Stimulated activated memory B cell treated with anti-CD40 and anti-IgM and Interleukin-4, amounts not matched to agents 10 μg/mL and 1 μg/mL and 100 μg/mL, for 72 hours (primary cell): ENCODE measurements at regions not wholly inside any gene's neighbourhood (a gene's known extent, or its start where the extent isn't known, plus 50 kb on each side); places are given as distances from the start of the nearest gene placed in this dataset.

Source experiments
- ATAC-seq: fragments of 150-1000 bp; cut with Tn5 transposase; 2 replicates; pipeline ENCODE4 v1.10.0; 2021
- H3K27ac Mint-ChIP-seq: one replicate; pipeline ENCODE4 v1.8.0; 2022; ENCODE audit warnings: mild to moderate bottlenecking, mixed read lengths
- H3K27me3 Mint-ChIP-seq: one replicate; pipeline ENCODE4 v1.8.0; 2022; ENCODE audit warnings: mixed read lengths
- H3K36me3 Mint-ChIP-seq: one replicate; pipeline ENCODE4 v1.8.0; 2022; ENCODE audit warnings: mixed read lengths
- H3K4me1 Mint-ChIP-seq: one replicate; pipeline ENCODE4 v1.8.0; 2022; ENCODE audit warnings: mixed read lengths
- H3K4me3 Mint-ChIP-seq: one replicate; pipeline ENCODE4 v1.8.0; 2022; ENCODE audit warnings: mild to moderate bottlenecking, moderate library complexity, mixed read lengths
- H3K9me3 Mint-ChIP-seq: one replicate; pipeline ENCODE4 v1.8.0; 2022; ENCODE audit warnings: mixed read lengths

DNA sequence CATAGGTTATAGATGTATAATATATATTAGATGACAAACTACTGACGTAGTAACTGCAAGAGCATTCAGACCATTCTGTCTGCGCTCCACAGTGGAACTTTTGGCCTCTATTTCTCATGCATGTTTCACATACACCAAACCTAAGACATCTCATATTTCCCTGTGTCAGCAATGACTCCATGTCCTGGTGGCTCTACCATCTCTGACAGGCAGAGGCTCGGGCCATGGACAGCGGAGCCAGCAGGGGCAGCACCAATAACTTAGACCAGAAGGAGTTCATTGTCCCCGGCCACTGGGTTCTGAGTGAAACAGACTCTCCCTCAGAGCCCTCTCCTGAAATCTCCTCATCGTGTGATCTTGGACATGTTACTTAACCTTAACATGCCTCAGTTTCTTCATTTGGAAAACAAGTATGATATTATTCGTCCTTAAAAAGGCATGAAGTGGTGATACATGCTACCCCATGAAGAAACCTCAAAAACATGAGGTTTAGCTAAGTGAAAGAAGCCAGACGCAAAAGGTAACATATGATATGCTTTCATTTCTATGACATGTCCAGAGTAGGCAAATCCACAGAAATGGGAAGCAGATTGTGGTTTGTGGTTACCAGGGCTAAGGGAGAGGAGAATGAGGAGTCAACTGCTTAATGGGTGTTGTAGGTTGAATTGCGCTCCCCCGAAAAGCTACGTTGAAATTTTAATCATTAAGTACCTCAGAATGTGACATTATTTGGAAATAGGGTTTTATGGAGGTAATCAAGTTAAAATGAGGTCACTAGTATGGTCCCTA, 564.0 kb upstream of the JARID2 start:
- Mint-ChIP-seq H3K4me3 (no peak overlapping the region), H3K4me1 (peaks cover 6% of the 10 kb centered on the region), H3K27me3 (no peaks in the 10 kb centered on the region), H3K9me3 (no peaks in the 10 kb centered on the region), H3K36me3 (no peaks in the 10 kb centered on the region), H3K27ac (no peak overlapping the region)
- ATAC-seq, result no peak

DNA sequence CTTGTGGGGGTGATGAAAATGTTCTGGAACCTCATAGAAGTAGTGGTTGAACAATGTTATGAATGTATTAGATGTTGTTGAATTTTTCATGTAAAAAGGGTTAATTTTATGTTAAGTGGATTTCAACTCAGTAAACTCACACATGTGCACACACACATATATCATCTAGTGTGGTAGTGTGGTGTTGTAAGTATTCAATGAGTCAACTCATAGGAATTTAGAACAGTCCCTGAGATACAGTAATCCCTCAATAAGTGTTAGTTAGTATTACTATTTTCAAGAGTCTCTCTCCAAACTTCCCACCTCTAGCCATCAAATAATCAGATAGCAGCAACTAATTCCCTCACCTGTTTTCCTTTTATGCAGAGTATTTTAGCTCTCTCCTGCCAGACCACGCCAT, 563.1 kb upstream of the JARID2 start:
- Mint-ChIP-seq H3K27ac (no peak overlapping the region), H3K9me3 (no peaks in the 10 kb centered on the region), H3K4me3 (no peak overlapping the region), H3K4me1 (peaks cover 6% of the 10 kb centered on the region), H3K27me3 (no peaks in the 10 kb centered on the region), H3K36me3 (no peaks in the 10 kb centered on the region)
- ATAC-seq, result no peak

DNA sequence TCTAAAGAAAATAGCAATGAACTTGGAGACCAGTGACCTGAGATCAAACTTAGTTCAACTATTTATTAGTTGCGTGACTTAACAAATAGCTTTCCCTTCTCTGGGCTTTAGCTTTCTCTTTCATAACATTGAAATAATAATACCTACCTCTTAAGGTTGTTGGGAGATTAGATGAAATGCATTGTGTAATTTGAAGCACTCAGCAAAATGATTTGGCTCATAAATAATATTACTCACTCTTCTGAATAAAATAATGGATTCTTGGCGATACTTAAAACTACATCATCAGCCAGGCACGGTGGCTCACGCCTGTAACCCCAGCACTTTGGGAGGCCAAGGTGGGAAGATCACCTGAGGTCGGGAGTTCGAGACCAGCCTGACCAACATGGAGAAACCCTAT, 556.2 kb upstream of the JARID2 start:
- no peaks in the 10 kb centered on the region for H3K27me3 Mint-ChIP-seq
- peak overlapping the region; percentile 58 for H3K27ac Mint-ChIP-seq
- no peaks in the 10 kb centered on the region for H3K9me3 Mint-ChIP-seq

DNA sequence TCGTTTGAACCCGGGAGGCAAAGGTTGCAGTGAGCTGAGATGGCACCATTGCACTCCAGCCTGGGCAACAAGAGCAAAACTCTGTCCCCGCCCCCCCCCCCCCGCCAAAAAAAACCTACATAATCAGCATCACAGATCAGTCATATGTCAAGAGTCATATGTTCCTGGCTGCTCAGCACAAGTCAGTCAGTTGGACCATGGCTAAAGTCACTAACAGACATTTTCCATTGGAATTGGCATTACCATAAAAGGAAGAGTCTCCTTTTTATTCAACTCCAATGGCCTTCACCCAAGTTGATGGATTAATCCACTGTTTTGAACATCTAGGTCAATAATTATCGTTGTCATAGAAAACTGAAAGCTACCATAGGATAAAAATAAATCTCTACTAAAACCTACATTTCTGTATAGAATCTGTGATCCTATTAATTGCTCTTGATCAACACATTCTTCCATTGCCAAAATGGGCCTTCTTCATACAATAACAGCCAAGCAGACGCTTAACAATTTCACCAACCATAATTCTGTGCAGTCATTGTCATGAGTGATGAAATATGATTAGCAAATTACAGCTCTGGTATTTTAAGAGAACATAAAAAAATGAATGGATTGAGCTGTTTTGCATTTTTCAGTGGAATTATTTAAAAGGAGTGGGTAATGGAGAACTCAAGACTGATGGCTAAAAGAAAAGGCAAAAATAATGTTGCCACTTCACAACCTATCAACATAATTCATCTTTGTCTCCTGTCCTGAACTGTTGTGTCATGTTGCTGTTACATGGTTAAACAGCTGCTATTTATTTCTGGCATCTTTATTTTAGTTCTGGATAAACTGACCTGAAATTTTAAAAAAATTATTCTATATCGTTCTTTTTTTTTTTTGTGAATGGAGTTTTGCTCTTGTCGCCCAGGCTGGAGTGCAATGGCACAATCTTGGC, 555.5 kb upstream of the JARID2 start:
- ATAC-seq, result no peak
- Mint-ChIP-seq H3K4me3 (no peak overlapping the region), H3K27ac (no peak overlapping the region), H3K4me1 (peaks cover 12% of the 10 kb centered on the region), H3K36me3 (no peaks in the 10 kb centered on the region), H3K27me3 (no peaks in the 10 kb centered on the region), H3K9me3 (no peaks in the 10 kb centered on the region)

More for the DNA sequence above, 556.2 kb upstream of the JARID2 start:
- H3K4me3 Mint-ChIP-seq, result no peak overlapping the region
- peaks cover 12% of the 10 kb centered on the region for H3K4me1 Mint-ChIP-seq
- ATAC-seq, result no peak
- H3K36me3 Mint-ChIP-seq, result no peaks in the 10 kb centered on the region

DNA sequence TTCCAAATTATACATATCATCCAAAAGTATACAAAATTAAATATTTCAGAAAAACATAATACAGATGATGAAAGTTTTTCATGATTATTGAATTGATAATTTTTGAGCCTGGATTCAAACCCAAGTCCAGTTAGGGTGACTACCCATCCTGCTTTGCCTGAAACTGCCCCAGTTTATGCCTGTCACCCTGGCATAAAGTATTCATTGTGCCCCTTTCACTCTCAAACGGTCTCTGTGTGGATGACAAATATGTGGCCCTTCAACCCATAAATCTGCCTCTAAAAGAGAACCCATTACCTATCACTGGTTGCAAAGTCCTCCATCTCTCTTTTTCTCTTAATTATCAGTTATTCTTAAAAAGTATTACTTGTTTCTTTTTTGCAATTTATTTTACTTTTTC, 553.7 kb upstream of the JARID2 start:
- no peak for ATAC-seq
- H3K27me3 Mint-ChIP-seq, result no peaks in the 10 kb centered on the region
- no peak overlapping the region for H3K27ac Mint-ChIP-seq
- no peaks in the 10 kb centered on the region for H3K9me3 Mint-ChIP-seq
- no peak overlapping the region for H3K4me3 Mint-ChIP-seq
- peaks cover 12% of the 10 kb centered on the region for H3K4me1 Mint-ChIP-seq
- no peaks in the 10 kb centered on the region for H3K36me3 Mint-ChIP-seq

DNA sequence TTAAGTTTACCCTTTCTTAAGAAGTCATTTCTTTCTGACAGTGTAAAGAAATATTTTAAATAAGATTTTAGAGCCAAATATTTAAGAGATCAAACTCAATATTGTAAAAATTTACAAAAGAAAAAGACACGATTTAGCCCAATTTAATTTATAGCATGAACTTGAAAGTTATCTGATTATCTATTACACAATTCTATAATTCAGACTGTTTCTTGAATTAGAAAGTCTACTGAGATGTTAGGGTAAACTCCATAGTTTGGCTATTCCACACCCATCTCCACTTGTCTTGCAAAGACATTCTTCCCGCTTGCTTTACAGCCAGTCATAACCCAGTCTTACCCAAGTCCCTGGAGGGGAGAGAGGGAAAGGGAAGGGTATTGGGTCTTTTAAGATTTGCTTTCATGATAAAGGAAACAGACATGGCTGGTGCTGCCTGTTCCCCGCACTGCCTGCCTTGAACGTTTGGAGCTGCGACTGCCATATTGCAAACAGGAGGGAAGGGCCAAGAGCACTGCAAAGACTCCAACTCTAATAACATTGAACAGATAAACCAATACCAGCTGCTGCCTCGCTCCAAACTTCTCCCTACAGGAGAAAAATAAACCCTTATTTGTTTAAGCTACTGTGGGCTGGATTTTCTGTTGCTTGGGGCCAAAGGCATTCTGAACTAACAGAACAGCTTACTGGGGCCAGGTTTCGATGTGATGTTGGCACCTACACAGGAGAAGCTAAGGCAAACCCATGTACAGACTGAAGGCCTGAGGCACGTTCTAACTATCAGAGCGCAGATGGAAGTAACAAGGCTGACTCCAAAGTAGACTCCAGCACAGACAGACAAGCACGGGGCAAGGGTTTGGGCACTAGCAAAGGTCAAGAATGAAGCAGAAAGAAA, 552.3 kb upstream of the JARID2 start:
- Mint-ChIP-seq H3K4me1 (peaks cover 12% of the 10 kb centered on the region), H3K9me3 (no peaks in the 10 kb centered on the region), H3K27me3 (no peaks in the 10 kb centered on the region), H3K4me3 (no peak overlapping the region), H3K27ac (peak overlapping the region; percentile 6), H3K36me3 (no peaks in the 10 kb centered on the region)
- ATAC-seq, result no peak

DNA sequence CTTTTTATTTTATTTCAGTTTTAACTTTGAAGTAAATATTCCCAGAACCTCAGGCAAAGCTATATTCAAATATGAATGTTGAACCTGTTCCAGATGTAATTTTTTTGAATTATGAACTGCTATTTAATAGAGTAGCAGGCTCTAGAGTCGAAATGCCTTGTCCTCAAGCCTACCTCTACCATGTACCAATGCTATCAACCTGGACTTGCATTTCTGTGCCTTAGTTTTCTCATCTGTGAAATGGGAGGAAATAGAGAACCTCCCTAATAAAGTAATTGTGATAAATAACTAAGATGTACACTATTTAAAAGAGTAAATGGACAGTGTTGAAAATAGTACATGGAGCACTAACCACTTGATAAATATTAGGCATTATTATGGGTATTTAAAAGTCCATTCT, 551.6 kb upstream of the JARID2 start:
- no peak for ATAC-seq
- H3K9me3 Mint-ChIP-seq, result no peaks in the 10 kb centered on the region

DNA sequence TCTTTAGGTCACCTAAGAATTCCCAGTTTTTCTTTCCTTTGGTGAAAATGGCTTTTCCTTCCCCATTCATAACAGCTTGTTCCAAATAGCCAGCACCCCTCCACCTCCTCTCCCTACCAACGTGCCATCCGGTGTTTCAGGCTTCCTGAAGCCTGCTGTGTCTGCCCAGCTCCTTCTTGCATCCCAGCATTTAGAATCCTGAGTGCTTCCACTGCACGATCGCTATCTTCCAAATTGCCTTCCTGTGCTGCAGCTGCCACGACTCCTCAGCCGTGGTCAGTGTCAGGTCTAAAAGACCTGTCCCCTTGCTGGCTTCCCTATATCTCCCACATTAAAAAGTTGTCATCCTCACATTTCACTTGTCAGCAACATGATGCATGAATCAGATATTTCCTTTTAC, 550.3 kb upstream of the JARID2 start:
- no peak overlapping the region for H3K4me3 Mint-ChIP-seq
- H3K27ac Mint-ChIP-seq, result no peak overlapping the region
- peaks cover 6% of the 10 kb centered on the region for H3K36me3 Mint-ChIP-seq
- H3K27me3 Mint-ChIP-seq, result no peaks in the 10 kb centered on the region
- no peak for ATAC-seq
- H3K9me3 Mint-ChIP-seq, result peaks cover 5% of the 10 kb centered on the region
- H3K4me1 Mint-ChIP-seq, result no peaks in the 10 kb centered on the region

More for the DNA sequence above, 551.6 kb upstream of the JARID2 start:
- H3K4me3 Mint-ChIP-seq, result no peak overlapping the region
- peaks cover 4% of the 10 kb centered on the region for H3K4me1 Mint-ChIP-seq
- no peaks in the 10 kb centered on the region for H3K36me3 Mint-ChIP-seq
- H3K27me3 Mint-ChIP-seq, result no peaks in the 10 kb centered on the region
- H3K27ac Mint-ChIP-seq, result no peak overlapping the region

DNA sequence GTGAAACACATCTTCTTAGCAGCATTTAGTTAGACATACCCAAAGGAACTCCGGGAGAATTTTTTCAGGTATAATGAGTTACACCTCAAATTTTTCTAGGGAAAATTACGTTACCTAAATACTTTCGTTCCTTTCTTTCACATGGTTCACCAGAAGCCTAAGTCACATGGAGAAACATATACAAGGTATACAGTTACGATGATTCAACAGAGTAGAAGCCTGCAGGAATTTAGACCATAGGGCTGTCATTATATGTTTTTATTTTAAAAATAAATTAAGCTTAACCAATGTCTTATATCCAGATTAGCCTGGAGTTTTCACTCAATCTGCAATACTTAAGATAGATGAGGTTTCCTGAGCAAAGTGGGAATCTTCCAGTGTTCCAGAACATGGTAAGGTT, 549.5 kb upstream of the JARID2 start:
- H3K36me3 Mint-ChIP-seq, result peaks cover 6% of the 10 kb centered on the region
- no peaks in the 10 kb centered on the region for H3K27me3 Mint-ChIP-seq
- no peaks in the 10 kb centered on the region for H3K4me1 Mint-ChIP-seq
- no peak overlapping the region for H3K4me3 Mint-ChIP-seq
- H3K27ac Mint-ChIP-seq, result no peak overlapping the region
- ATAC-seq, result no peak
- H3K9me3 Mint-ChIP-seq, result peaks cover 5% of the 10 kb centered on the region

DNA sequence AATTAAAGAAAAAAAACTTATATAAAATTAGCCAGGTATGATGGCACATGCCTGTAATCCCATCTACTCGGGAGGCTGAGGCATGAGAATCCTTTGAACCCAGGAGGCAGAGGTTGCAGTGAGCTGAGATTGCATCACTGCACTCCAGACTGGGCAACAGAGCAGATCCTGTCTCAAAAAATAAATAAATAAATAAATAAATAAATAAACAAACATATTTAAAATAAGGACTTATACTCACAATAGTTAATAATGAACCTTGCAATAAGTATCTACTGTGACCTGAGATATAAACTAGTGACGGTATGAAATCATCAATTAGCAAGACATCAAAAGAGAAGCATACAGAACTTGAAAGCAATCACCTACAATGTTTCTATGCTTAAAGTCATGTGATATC, 548.4 kb upstream of the JARID2 start:
- no peak overlapping the region for H3K4me3 Mint-ChIP-seq
- H3K4me1 Mint-ChIP-seq, result no peaks in the 10 kb centered on the region
- ATAC-seq, result no peak
- H3K36me3 Mint-ChIP-seq, result peaks cover 6% of the 10 kb centered on the region
- peaks cover 5% of the 10 kb centered on the region for H3K9me3 Mint-ChIP-seq
- no peaks in the 10 kb centered on the region for H3K27me3 Mint-ChIP-seq
- H3K27ac Mint-ChIP-seq, result no peak overlapping the region

DNA sequence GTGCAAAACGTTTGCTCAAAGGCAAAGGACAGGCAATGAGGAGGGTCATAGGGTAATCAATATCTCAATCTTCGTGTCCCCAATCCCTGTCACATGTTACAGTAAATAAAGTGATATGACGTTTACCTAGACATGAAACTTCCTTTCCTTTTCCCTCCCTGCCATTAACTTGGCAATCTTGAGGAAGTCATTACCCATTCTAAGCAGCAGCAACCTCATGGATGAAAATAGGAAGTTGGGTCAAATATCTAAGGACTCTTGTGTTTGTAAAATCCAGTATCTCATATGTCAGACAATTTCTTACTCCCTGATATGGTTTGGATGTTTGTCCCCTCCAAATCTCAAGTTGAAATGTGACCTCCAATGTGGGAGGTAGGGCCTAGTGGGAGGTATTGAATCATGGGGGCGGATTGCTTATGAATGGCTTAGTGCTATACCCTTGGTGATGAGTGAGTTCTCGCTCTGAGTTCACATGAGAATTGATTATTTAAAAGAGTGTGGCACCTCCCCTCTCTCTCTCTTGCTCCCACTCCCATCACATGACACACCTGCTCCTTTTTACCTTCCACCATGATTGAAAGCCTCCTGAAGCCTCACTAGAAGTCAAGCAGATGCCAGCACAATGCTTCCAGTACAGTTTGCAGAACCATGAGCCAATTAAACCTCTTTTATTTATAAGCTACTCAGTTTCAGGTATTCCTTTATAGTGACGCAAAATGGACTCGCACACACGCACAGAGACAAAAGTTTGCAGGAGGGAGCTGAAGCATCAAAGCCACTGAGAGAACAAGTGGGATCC, 545.9 kb upstream of the JARID2 start:
- Mint-ChIP-seq H3K4me3 (no peak overlapping the region), H3K36me3 (peaks cover 6% of the 10 kb centered on the region), H3K27ac (no peak overlapping the region), H3K27me3 (no peaks in the 10 kb centered on the region), H3K9me3 (peaks cover 5% of the 10 kb centered on the region), H3K4me1 (no peaks in the 10 kb centered on the region)
- no peak for ATAC-seq

DNA sequence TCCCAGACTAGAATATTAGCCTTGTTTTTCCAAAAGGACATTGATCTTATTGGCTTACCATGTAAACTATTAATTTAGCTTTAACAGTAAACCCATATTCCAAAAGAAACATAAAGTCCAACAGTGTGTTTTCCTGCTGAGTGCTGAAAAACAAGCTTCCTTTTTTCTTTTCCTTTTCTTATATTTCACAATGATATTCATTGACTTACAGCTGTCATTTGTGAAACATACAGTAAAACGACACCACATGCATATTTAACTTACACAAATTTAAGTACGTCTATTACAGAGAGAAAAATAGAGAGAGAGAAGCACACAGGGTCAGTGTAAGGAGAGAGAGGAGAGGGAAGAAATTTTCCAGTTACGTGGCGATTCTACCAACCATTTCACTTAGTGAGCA, 543.9 kb upstream of the JARID2 start:
- Mint-ChIP-seq H3K4me3 (no peak overlapping the region), H3K9me3 (peaks cover 5% of the 10 kb centered on the region), H3K36me3 (peaks cover 6% of the 10 kb centered on the region), H3K27me3 (no peaks in the 10 kb centered on the region), H3K27ac (no peak overlapping the region), H3K4me1 (no peaks in the 10 kb centered on the region)
- ATAC-seq, result no peak

DNA sequence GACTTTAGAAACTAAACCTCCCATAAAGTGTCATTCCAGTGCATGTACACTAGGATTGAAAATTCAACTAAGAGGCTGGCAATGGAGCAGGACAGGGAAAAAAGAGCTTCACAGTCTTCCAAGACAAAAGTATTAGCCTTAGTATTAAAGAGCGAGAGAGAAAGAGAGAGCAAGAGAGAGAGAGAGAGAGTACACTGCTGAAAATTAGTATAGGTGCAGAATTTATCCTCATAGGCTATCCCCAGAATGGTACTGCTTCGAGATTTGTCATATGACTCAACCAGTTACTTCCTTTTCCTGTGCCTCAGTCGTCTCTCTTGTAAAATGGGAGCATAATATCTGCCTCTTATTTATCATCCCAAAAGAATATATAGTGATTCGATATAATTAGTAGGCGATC, 543.2 kb upstream of the JARID2 start:
- H3K9me3 Mint-ChIP-seq, result peaks cover 5% of the 10 kb centered on the region
- H3K27me3 Mint-ChIP-seq, result no peaks in the 10 kb centered on the region
- H3K4me1 Mint-ChIP-seq, result peaks cover 6% of the 10 kb centered on the region
- no peak overlapping the region for H3K27ac Mint-ChIP-seq
- H3K4me3 Mint-ChIP-seq, result no peak overlapping the region
- peaks cover 6% of the 10 kb centered on the region for H3K36me3 Mint-ChIP-seq
- no peak for ATAC-seq

DNA sequence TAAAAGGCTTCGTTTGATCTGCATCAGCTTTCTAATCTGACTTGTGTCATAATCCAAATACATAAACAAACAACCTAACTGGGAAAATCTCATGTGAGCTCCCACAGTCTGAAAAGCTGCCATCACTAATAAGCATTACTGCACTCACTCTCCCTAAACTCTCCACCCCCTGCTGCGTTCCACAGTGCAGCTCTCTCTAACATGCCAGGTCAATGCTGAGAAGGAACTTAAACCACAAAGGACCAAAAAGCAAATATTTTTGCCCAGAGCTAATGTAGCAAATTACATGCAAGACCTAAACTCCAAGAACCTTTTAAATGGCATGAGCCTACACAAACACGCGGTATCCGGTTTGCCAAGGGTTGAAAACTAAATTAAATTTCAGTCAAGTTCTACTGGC, 542.3 kb upstream of the JARID2 start:
- Mint-ChIP-seq H3K27me3 (no peaks in the 10 kb centered on the region), H3K9me3 (peaks cover 5% of the 10 kb centered on the region)
- ATAC-seq, result no peak

More for the DNA sequence above, 542.3 kb upstream of the JARID2 start:
- peaks cover 6% of the 10 kb centered on the region for H3K36me3 Mint-ChIP-seq
- no peak overlapping the region for H3K4me3 Mint-ChIP-seq
- peaks cover 12% of the 10 kb centered on the region for H3K4me1 Mint-ChIP-seq
- H3K27ac Mint-ChIP-seq, result no peak overlapping the region
